WTC11 (cell line): ENCODE measurements at regions not wholly inside any gene's neighbourhood (a gene's known extent, or its start where the extent isn't known, plus 50 kb on each side); places are given as distances from the start of the nearest gene placed in this dataset.
A peak's percentile ranks its signal among the peaks of the same experiment; 100 is the strongest.

Source experiments
- ATAC-seq: fragments of 200-7000 bp; cut with Tn5 transposase; 2 replicates; pipeline ENCODE4 v1.10.0; 2021; ENCODE audit warnings: mild to moderate bottlenecking, moderate library complexity
- CTCF ChIA-PET: fragments of 300-600 bp; sonication (Branson Sonifier 250); formaldehyde crosslinking; loops from one replicate; lab custom pipeline; 2021; ENCODE audit warnings: antibody characterized with exemption; lab: Charles Lee
- POLR2A ChIA-PET: fragments of 350-600 bp; sonication (Branson Sonifier 250); formaldehyde crosslinking; loops from one replicate; lab custom pipeline; 2021; ENCODE audit warnings: antibody characterized with exemption; lab: Charles Lee
- DNase-seq: peaks from one replicate; pipeline ENCODE4 v3.0.0; 2021; ENCODE audit warnings: low spot score
- H3K27ac Mint-ChIP-seq: 2 replicates; pipeline ENCODE4 v1.8.0; 2021; ENCODE audit warnings: mixed read lengths
- H3K27me3 Mint-ChIP-seq: 2 replicates; pipeline ENCODE4 v1.8.0; 2021; ENCODE audit warnings: low read depth, mild to moderate bottlenecking, moderate library complexity, mixed read lengths
- H3K36me3 Mint-ChIP-seq: 2 replicates; pipeline ENCODE4 v1.8.0; 2021; ENCODE audit warnings: mixed read lengths
- H3K4me1 Mint-ChIP-seq: 2 replicates; pipeline ENCODE4 v1.8.0; 2022; ENCODE audit warnings: mixed read lengths
- H3K4me3 Mint-ChIP-seq: 2 replicates; pipeline ENCODE4 v1.8.0; 2021; ENCODE audit warnings: mild to moderate bottlenecking, moderate library complexity, mixed read lengths
- H3K9me3 Mint-ChIP-seq: 2 replicates; pipeline ENCODE4 v1.8.0; 2021; ENCODE audit warnings: mixed read lengths
- AFF4 ChIP-seq: sonication (generic); formaldehyde crosslinking; IDR thresholded peaks from 2 replicates; pipeline ENCODE4 v1.8.1; 2023; ENCODE audit warnings: mild to moderate bottlenecking, missing genetic modification reagents, borderline replicate concordance
- ARID4B ChIP-seq: sonication (generic); formaldehyde crosslinking; IDR thresholded peaks from 2 replicates; pipeline ENCODE4 v1.8.0; 2023; ENCODE audit warnings: missing genetic modification reagents, mild to moderate bottlenecking, borderline replicate concordance
- ATF3 ChIP-seq: sonication (generic); formaldehyde crosslinking; conservative IDR thresholded peaks from 2 replicates; pipeline ENCODE4 v1.8.1; 2022; ENCODE audit warnings: mild to moderate bottlenecking, missing genetic modification reagents
- CREM ChIP-seq: sonication (generic); formaldehyde crosslinking; IDR thresholded peaks from 2 replicates; pipeline ENCODE4 v1.8.1; 2022; ENCODE audit warnings: mild to moderate bottlenecking, missing genetic modification reagents, moderate library complexity
- E2F1 ChIP-seq: sonication (generic); formaldehyde crosslinking; IDR thresholded peaks from 2 replicates; pipeline ENCODE4 v1.8.0; 2022; ENCODE audit warnings: mild to moderate bottlenecking, missing genetic modification reagents
- ESRRA ChIP-seq: sonication (generic); formaldehyde crosslinking; IDR thresholded peaks from 2 replicates; pipeline ENCODE4 v1.8.1; 2022; ENCODE audit warnings: mild to moderate bottlenecking, missing genetic modification reagents, borderline replicate concordance
- KAT7 ChIP-seq: sonication (generic); formaldehyde crosslinking; IDR thresholded peaks from 2 replicates; pipeline ENCODE4 v1.8.1; 2023; ENCODE audit warnings: missing genetic modification reagents, mild to moderate bottlenecking, borderline replicate concordance
- NFYB ChIP-seq: sonication (generic); formaldehyde crosslinking; conservative IDR thresholded peaks from 2 replicates; pipeline ENCODE4 v1.8.0; 2022; ENCODE audit warnings: low read depth, missing genetic modification reagents
- PRDM15 ChIP-seq: sonication (generic); formaldehyde crosslinking; IDR thresholded peaks from 2 replicates; pipeline ENCODE4 v1.8.0; 2022; ENCODE audit warnings: missing genetic modification reagents
- RELA ChIP-seq: sonication (generic); formaldehyde crosslinking; IDR thresholded peaks from 2 replicates; pipeline ENCODE4 v1.8.1; 2022; ENCODE audit warnings: missing genetic modification reagents, mild to moderate bottlenecking, borderline replicate concordance
- ZNF281 ChIP-seq: sonication (generic); formaldehyde crosslinking; IDR thresholded peaks from 2 replicates; pipeline ENCODE4 v1.8.0; 2023; ENCODE audit warnings: mild to moderate bottlenecking, missing genetic modification reagents
- ZSCAN18 ChIP-seq: fragments of 250-450 bp; sonication (Bioruptor Pico); IDR thresholded peaks from 2 replicates; pipeline ENCODE4 v2.1.2; 2022; ENCODE audit warnings: mild to moderate bottlenecking, moderate library complexity

- TF ChIP-seq ARID4B (CRISPR knock-in tag), result no peak
- no peak for TF ChIP-seq CREM (CRISPR knock-in tag)
- no peak for TF ChIP-seq PRDM15 (CRISPR knock-in tag)
These were observed 337.6 kb upstream of the FAR2 start (continued) for GRCh38 chr12:28811457-28811856.

- no peak overlapping the region for H3K27ac Mint-ChIP-seq
- ATAC-seq (no peak; the same call in 1 of the 2 replicates), DNase-seq (no peak)
- no peaks in the 10 kb centered on the region for H3K27me3 Mint-ChIP-seq
- CTCF ChIA-PET, result interaction anchor here (1.2 kb wide), 1 partner anchor 58 kb away, joined by 4 read pairs; no protein-coding TSS in a partner anchor
- TF ChIP-seq ATF3 (CRISPR knock-in tag), result no peak
- no peak for TF ChIP-seq RELA (CRISPR knock-in tag)
- no peak for TF ChIP-seq ZSCAN18 (CRISPR knock-in tag)
- TF ChIP-seq ZNF281 (CRISPR knock-in tag), result no peak
- POLR2A ChIA-PET, result no interaction called here
- no peak overlapping the region for H3K4me3 Mint-ChIP-seq
- peaks cover 34% of the 10 kb centered on the region for H3K9me3 Mint-ChIP-seq
- H3K4me1 Mint-ChIP-seq, result peaks cover 7% of the 10 kb centered on the region; the same call in 1 of the 2 replicates
- H3K36me3 Mint-ChIP-seq, result peaks cover 16% of the 10 kb centered on the region
These were observed 334.8 kb upstream of the FAR2 start for GRCh38 chr12:28814246-28814645.

GRCh38 chr12:28817524-28817923, 331.6 kb upstream of the FAR2 start:
- Mint-ChIP-seq H3K4me1 (peaks cover 7% of the 10 kb centered on the region; the same call in 1 of the 2 replicates), H3K27ac (no peak overlapping the region), H3K36me3 (no peaks in the 10 kb centered on the region; the same call in 1 of the 2 replicates), H3K27me3 (no peaks in the 10 kb centered on the region), H3K9me3 (peaks cover 14% of the 10 kb centered on the region), H3K4me3 (no peak overlapping the region)
- DNase-seq, result peak; percentile 20
- ChIA-PET POLR2A (no interaction called here), CTCF (no interaction called here)
- peak; percentile 60; the same call in 1 of the 2 replicates for ATAC-seq
- TF ChIP-seq E2F1 (no peak), KAT7 (CRISPR knock-in tag) (no peak), ESRRA (no peak), NFYB (CRISPR knock-in tag) (no peak), AFF4 (CRISPR knock-in tag) (no peak)
